Body of pancreas (tissue), 4 donors: ENCODE measurements at regions not wholly inside any gene's neighbourhood (a gene's known extent, or its start where the extent isn't known, plus 50 kb on each side); places are given as distances from the start of the nearest gene placed in this dataset.

Experiments
- ATAC-seq: fragments of 150-250 bp; one replicate; pipeline ENCODE4 v1.9.1; 2016
- DNase-seq, 4 donors: peaks; one replicate each; pipeline ENCODE4 v3.0.0-alpha.2; 2019
- H3K27ac ChIP-seq, 4 donors: fragments of 200-600 bp; sonication (generic); 1 replicate in 3 of 4; 2 replicates in 1 of 4; pipeline versions ENCODE4 v1.5.1 to v1.6.1; 2016 to 2019; ENCODE audit warnings: mild to moderate bottlenecking in 1 of 4, mixed read lengths in 1 of 4, moderate library complexity in 1 of 4
- H3K27me3 ChIP-seq, 2 donors: fragments of 200-600 bp; sonication (generic); one replicate each; pipeline ENCODE4 v1.6.0; 2016; ENCODE audit warnings: mild to moderate bottlenecking in 1 of 2
- H3K36me3 ChIP-seq, 2 donors: fragments of 200-600 bp; sonication (generic); replicated peaks in 1 of 2; 2 replicates each; pipeline ENCODE4 v1.5.1; 2016; ENCODE audit warnings: low read depth in 2 of 2; ENCODE audit not compliant: insufficient read depth in 1 of 2
- H3K4me1 ChIP-seq: fragments of 200-600 bp; sonication (generic); one replicate; pipeline ENCODE4 v1.6.0; 2016
- H3K4me3 ChIP-seq, 2 donors: fragments of 200-600 bp; sonication (generic); 1 replicate in 1 of 2; 2 replicates in 1 of 2; pipeline ENCODE4 v1.5.1; 2016 to 2019
- H3K9me3 ChIP-seq, 3 donors: fragments of 200-600 bp; sonication (generic); 1 replicate in 2 of 3; 2 replicates in 1 of 3; pipeline ENCODE4 v1.5.1; 2016
- CTCF ChIP-seq, 7 experiments: fragments of 450-650 bp in 4 of 7; fragments of 200-600 bp in 3 of 7; sonication (generic) in 3 of 7; IDR thresholded peaks; one replicate each; pipeline ENCODE4 v1.5.1; 2016 to 2019; ENCODE audit warnings: antibody characterized with exemption in 7 of 7
- POLR2A ChIP-seq, 3 donors: fragments of 450-650 bp; IDR thresholded peaks; one replicate each; pipeline ENCODE4 v1.6.1; 2016; ENCODE audit warnings: antibody characterized with exemption in 3 of 3, mild to moderate bottlenecking in 2 of 3
- WGBS, 2 donors: methylation state at CpG; one replicate each; pipeline ENCODE4 v1.1.5; 2017; 5-methylcytosine and 5-hydroxymethylcytosine counted together
- intact Hi-C: fragments of 100-400 bp; cut with DNase I; formaldehyde crosslinking; loops from one replicate; pipeline ENCODE4 v1.15.1; 2023

- no peak for TF ChIP-seq POLR2A (IDR thresholded peaks at IDR 0.05)
- TF ChIP-seq CTCF (IDR thresholded peaks at IDR 0.05) = no peak
- no peaks in the 10 kb centered on the region for H3K9me3 ChIP-seq
- H3K4me3 ChIP-seq = no peak overlapping the region
- no peak for DNase-seq
- ATAC-seq = no peak
- WGBS, 2 donors = 40 to 61% methylated on average over 6 to 10 of the region's 10 CpGs
- intact Hi-C loops = no loop called here
- peaks cover 8% of the 10 kb centered on the region for H3K4me1 ChIP-seq
- no peak overlapping the region for H3K27ac ChIP-seq
- H3K27me3 ChIP-seq = no peaks in the 10 kb centered on the region
- H3K36me3 ChIP-seq = no peaks in the 10 kb centered on the region
Observed at GRCh38 chr20:57922706-57923105, 212.9 kb upstream of the PMEPA1 start.

GRCh38 chr20:57922083-57922482 is 212.3 kb upstream of the PMEPA1 start:
- WGBS, 2 donors = 31 to 52% methylated on average over 4 of the region's 4 CpGs
- H3K9me3 ChIP-seq = no peaks in the 10 kb centered on the region
- ATAC-seq (no peak), DNase-seq (no peak)
- no peaks in the 10 kb centered on the region for H3K27me3 ChIP-seq
- no peak overlapping the region for H3K27ac ChIP-seq
- intact Hi-C loops = no loop called here
- H3K4me1 ChIP-seq = peaks cover 8% of the 10 kb centered on the region
- H3K4me3 ChIP-seq = no peak overlapping the region
- TF ChIP-seq CTCF (IDR thresholded peaks at IDR 0.05) (no peak), POLR2A (IDR thresholded peaks at IDR 0.05) (no peak)
- H3K36me3 ChIP-seq = no peaks in the 10 kb centered on the region

GRCh38 chr20:57921676-57922075 is 211.9 kb upstream of the PMEPA1 start:
- peaks cover 8% of the 10 kb centered on the region for H3K4me1 ChIP-seq
- no peaks in the 10 kb centered on the region for H3K9me3 ChIP-seq
- ATAC-seq (no peak), DNase-seq (no peak)
- no peak for TF ChIP-seq POLR2A (IDR thresholded peaks at IDR 0.05)
- TF ChIP-seq CTCF (IDR thresholded peaks at IDR 0.05) = no peak
- no peaks in the 10 kb centered on the region for H3K36me3 ChIP-seq
- no peaks in the 10 kb centered on the region for H3K27me3 ChIP-seq
- H3K27ac ChIP-seq = no peak overlapping the region
- H3K4me3 ChIP-seq = no peak overlapping the region
- intact Hi-C loops = no loop called here
- WGBS, 2 donors = 54 to 62% methylated on average over 7 to 8 of the region's 8 CpGs

GRCh38 chr20:57920971-57921370 is 211.2 kb upstream of the PMEPA1 start:
- intact Hi-C loops = no loop called here
- H3K4me1 ChIP-seq = peaks cover 8% of the 10 kb centered on the region
- DNase-seq = no peak
- no peak for TF ChIP-seq POLR2A (IDR thresholded peaks at IDR 0.05)
- no peak for TF ChIP-seq CTCF (IDR thresholded peaks at IDR 0.05)
- ATAC-seq = no peak
- 36 to 83% methylated on average over 1 to 6 of the region's 6 CpGs for WGBS, 2 donors
- no peak overlapping the region for H3K27ac ChIP-seq
- no peaks in the 10 kb centered on the region for H3K27me3 ChIP-seq
- H3K36me3 ChIP-seq = no peaks in the 10 kb centered on the region
- H3K9me3 ChIP-seq = no peaks in the 10 kb centered on the region
- no peak overlapping the region for H3K4me3 ChIP-seq

- WGBS, 2 donors = 45 to 53% methylated on average over 3 of the region's 3 CpGs
- Histone ChIP-seq H3K4me3 (no peak overlapping the region), H3K9me3 (no peaks in the 10 kb centered on the region), H3K4me1 (peaks cover 5% of the 10 kb centered on the region), H3K27me3 (no peaks in the 10 kb centered on the region), H3K36me3 (no peaks in the 10 kb centered on the region), H3K27ac (no peak overlapping the region)
- intact Hi-C loops = no loop called here
- TF ChIP-seq CTCF (IDR thresholded peaks at IDR 0.05) (no peak), POLR2A (IDR thresholded peaks at IDR 0.05) (no peak)
- ATAC-seq (no peak), DNase-seq (no peak)
Observed at GRCh38 chr20:57919049-57919448, 209.2 kb upstream of the PMEPA1 start.
